ENCODE measurements at regions not wholly inside any gene's neighbourhood (a gene's known extent, or its start where the extent isn't known, plus 50 kb on each side); places are given as distances from the start of the nearest gene placed in this dataset.
"Not testable (repeated sequence)": the region's sequence is repeated elsewhere in the genome, so short reads cannot be mapped to it uniquely, and the experiment has no call there.

DNA sequence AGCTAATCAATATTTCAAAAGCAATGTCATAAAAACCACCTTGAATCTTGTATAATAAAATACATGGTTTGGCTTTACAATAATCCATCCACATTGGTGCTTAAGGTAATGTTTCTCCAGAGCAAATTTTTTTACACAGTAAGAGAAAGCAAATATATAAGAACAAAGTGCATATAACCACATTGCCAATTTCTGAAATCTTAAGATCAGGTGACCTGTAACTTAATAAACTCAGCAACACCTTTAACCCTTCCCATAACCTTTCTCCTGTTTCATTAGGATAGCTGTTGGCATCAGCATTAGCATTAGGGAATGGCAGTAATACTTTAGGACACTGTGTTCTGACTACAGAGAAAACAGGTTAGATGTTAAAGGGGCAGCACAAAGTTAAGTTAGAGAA lies 155.9 kb upstream of the SEMA3D start:
- no peak overlapping the region for H3K4me3 ChIP-seq (ENCODE audit: low read depth, low read length)
- no peak for TF ChIP-seq CTCF (IDR thresholded peaks at IDR 0.05; ENCODE audit: borderline replicate concordance, insufficient read depth, low read depth, low read length)

DNA sequence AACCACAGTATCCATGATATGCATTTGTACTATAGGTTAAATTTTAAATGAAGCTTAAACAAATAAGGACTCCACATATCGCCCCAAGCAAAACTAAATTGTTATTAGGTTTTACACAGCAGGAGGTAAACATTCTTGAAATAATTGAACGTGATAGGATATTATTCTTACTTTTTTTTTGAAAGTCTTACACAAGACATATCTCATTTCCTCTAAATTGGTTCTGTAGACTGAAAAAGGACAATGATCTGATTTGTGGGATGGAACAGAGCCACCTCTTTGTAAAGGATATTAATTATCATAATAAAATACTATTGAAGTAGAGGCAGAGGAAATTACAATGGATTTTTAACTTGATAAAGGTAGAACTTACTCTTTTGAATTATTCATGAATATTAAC lies 155.1 kb upstream of the SEMA3D start:
- H3K4me3 ChIP-seq (ENCODE audit: low read depth, low read length): no peak overlapping the region
- TF ChIP-seq CTCF (IDR thresholded peaks at IDR 0.05; ENCODE audit: borderline replicate concordance, insufficient read depth, low read depth, low read length): no peak

DNA sequence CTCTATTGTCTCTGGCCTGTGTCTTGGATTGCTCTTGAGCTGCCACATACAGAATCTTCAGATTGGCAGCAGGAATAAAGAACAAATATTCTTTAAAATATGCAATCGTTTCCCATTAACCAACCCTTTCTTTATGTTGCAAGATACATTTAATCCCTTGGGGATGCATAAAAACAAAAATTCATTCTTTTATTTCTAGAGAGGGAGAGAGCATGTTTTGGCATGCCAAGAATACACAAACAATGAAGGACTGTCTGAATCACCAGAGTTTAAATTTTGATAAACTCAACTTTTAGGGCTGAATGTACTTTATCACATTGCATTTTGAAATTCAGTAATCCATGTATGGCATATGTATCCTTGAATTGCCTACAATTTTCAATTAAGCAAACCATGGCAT lies 154.3 kb upstream of the SEMA3D start:
- no peak overlapping the region for H3K4me3 ChIP-seq (ENCODE audit: low read depth, low read length)
- no peak for TF ChIP-seq CTCF (IDR thresholded peaks at IDR 0.05; ENCODE audit: borderline replicate concordance, insufficient read depth, low read depth, low read length)

- TF ChIP-seq CTCF (IDR thresholded peaks at IDR 0.05; ENCODE audit: borderline replicate concordance, insufficient read depth, low read depth, low read length): no peak
- H3K4me3 ChIP-seq (ENCODE audit: low read depth, low read length): no peak overlapping the region
These were observed 149.2 kb upstream of the SEMA3D start for GRCh38 chr7:85336086-85336485.

- not testable (repeated sequence) for H3K4me3 ChIP-seq (ENCODE audit: low read depth, low read length)
These were observed 148.3 kb upstream of the SEMA3D start for GRCh38 chr7:85335113-85335512.

DNA sequence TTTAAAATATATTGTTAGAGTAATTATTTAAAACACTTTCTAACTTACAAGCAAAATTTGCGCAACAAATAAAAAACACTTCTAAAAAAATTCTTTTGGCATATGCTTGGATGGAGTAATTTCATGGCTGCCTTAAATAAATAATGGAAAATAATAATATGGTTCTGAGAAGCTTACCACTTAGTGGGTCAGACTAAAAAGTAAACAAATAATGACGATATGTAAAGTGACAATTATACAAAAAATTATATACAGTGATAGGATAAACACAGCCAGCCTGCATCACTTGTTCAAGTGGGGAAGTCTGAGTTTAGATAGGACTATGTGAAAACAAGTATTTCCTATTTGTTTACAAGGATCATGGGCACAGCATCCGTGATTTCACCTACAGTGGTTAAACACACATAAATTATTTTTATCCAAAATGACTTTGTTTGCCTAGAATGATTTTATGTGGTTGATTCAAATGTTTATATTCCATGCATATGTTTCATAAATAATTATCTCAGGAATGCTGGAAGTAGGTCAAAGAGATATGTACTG lies 141.7 kb upstream of the SEMA3D start:
- TF ChIP-seq CTCF (IDR thresholded peaks at IDR 0.05; ENCODE audit: borderline replicate concordance, insufficient read depth, low read depth, low read length): no peak
- no peak overlapping the region for H3K4me3 ChIP-seq (ENCODE audit: low read depth, low read length)

DNA sequence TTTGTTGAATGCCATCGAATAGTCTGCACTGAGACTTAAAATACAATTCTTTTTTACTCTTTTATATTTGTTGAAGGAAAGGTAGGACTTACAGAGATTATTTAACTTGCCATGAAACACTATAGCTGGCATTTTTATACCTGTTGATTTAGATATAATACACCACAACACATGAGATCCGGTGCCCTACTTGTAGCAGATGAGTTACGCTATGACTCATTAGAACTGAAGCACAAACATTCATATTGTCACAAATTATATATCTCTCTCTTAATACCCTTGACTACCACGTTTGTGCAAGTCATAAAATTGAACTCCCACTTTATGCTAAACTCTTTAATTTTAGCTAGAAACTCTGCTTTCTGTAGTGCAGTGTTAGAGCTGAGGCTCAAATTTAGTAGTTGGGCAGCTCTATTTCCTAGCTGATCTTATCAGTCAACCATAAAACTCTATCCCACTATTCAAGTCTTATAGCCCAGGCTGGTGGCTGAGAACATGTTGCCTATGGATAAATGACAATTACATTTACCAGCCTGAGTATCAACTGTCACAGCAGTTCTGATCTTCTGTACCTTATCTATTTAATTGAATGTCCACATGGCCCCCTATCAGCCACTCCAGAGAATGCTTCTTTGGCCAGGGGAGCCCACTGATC lies 137.4 kb upstream of the SEMA3D start:
- no peak for TF ChIP-seq CTCF (IDR thresholded peaks at IDR 0.05; ENCODE audit: borderline replicate concordance, insufficient read depth, low read depth, low read length)
- H3K4me3 ChIP-seq (ENCODE audit: low read depth, low read length): no peak overlapping the region

All from GM12875 (cell line).